Fibroblast of lung (primary cell): ENCODE measurements at regions not wholly inside any gene's neighbourhood (a gene's known extent, or its start where the extent isn't known, plus 50 kb on each side); places are given as distances from the start of the nearest gene placed in this dataset.

Source experiments
- DNase-seq, 2 donors: peaks; one replicate each; pipeline versions ENCODE4 v3.0.0 to v3.0.0-alpha.2; 2010; ENCODE audit warnings: low read depth in 2 of 2
- H2AFZ ChIP-seq: 2 replicates; pipeline ENCODE4 v1.5.1; 2012; ENCODE audit warnings: low read length, control low read depth, inconsistent platforms
- H3K27ac ChIP-seq: 2 replicates; pipeline ENCODE4 v1.5.1; 2011; ENCODE audit warnings: low read length, control low read depth; ENCODE audit not compliant: insufficient read depth
- H3K27me3 ChIP-seq: 2 replicates; pipeline ENCODE4 v1.5.1; 2011; ENCODE audit warnings: mild to moderate bottlenecking, low read length; ENCODE audit not compliant: control insufficient read depth, insufficient read depth
- H3K36me3 ChIP-seq: 2 replicates; pipeline ENCODE4 v1.5.1; 2011; ENCODE audit warnings: low read length; ENCODE audit not compliant: control insufficient read depth, insufficient read depth
- H3K4me1 ChIP-seq: 2 replicates; pipeline ENCODE4 v1.5.1; 2011; ENCODE audit warnings: low read length; ENCODE audit not compliant: control insufficient read depth, insufficient read depth; ENCODE audit errors: extremely low read depth
- H3K4me2 ChIP-seq: 2 replicates; pipeline ENCODE4 v1.5.1; 2011; ENCODE audit warnings: low read length, control low read depth; ENCODE audit not compliant: insufficient read depth; ENCODE audit errors: extremely low read depth
- H3K4me3 ChIP-seq, 4 experiments: fragments of 200-600 bp in 1 of 4; sonication (generic) in 1 of 4; replicated peaks in 1 of 4; 2 replicates each; pipeline ENCODE4 v1.5.1; 2011 to 2016; ENCODE audit warnings: low read length in 4 of 4, low read depth in 3 of 4, mild to moderate bottlenecking in 3 of 4, control low read depth in 2 of 4, inconsistent platforms in 1 of 4, mixed read lengths in 1 of 4; ENCODE audit not compliant: insufficient read depth in 1 of 4; ENCODE audit errors: control extremely low read depth in 1 of 4
- H3K79me2 ChIP-seq: 2 replicates; pipeline ENCODE4 v1.5.1; 2012; ENCODE audit warnings: mild to moderate bottlenecking, low read length, inconsistent platforms; ENCODE audit not compliant: control insufficient read depth, insufficient read depth
- H3K9ac ChIP-seq: 2 replicates; pipeline ENCODE4 v1.5.1; 2011; ENCODE audit warnings: mild to moderate bottlenecking, low read length, control low read depth; ENCODE audit not compliant: insufficient read depth
- H3K9me3 ChIP-seq: 2 replicates; pipeline ENCODE4 v1.5.1; 2012; ENCODE audit warnings: low read depth, low read length; ENCODE audit not compliant: control insufficient read depth, insufficient read depth
- H4K20me1 ChIP-seq: 2 replicates; pipeline ENCODE4 v1.5.1; 2011; ENCODE audit warnings: low read length; ENCODE audit not compliant: control insufficient read depth, insufficient read depth; ENCODE audit errors: extremely low read depth
- EZH2 ChIP-seq: IDR thresholded peaks from 2 replicates; pipeline ENCODE4 v1.5.1; 2012; ENCODE audit warnings: low read length, control low read depth, mild to moderate bottlenecking; ENCODE audit errors: missing control alignments
- TF ChIP-seq, protein P1 (sequence below), 2 donors: IDR thresholded peaks in 1 of 2; conservative IDR thresholded peaks in 1 of 2; 1 replicate in 1 of 2; 2 replicates in 1 of 2; pipeline ENCODE4 v1.5.1; 2011 to 2012; ENCODE audit warnings: low read length in 2 of 2, control low read depth in 1 of 2, inconsistent platforms in 1 of 2, low read depth in 1 of 2, mild to moderate bottlenecking in 1 of 2

DNA sequence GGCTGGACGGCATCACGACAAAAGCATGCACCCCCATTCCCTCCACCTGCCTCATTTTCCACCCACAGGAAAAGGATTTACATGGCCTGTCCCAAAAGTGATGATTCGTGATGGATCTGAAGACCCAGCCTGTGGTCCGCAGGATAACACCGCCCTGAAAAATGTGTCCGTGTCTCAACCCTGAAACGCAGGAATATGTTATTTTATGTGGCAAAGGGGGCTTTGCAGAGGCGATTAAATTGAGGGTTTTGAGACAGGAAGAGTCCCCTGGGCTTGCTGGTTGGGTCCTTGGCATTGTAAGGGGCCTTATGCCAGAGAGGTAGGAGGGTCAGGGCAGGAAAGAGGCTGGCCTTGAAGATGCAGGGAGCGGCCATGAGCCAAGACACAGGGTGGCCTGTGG, 80.2 kb upstream of the PPP2R2D start:
- no peaks in the 10 kb centered on the region for H4K20me1 ChIP-seq

GRCh38 chr10:131821378-131822012, 79.3 kb upstream of the PPP2R2D start:
- no peaks in the 10 kb centered on the region for H3K9me3 ChIP-seq
- H4K20me1 ChIP-seq: no peaks in the 10 kb centered on the region
- no peak overlapping the region for H3K9ac ChIP-seq
- H3K4me1 ChIP-seq: no peaks in the 10 kb centered on the region
- no peaks in the 10 kb centered on the region for H3K27me3 ChIP-seq
- H3K79me2 ChIP-seq: no peaks in the 10 kb centered on the region
- H2AFZ ChIP-seq: no peak overlapping the region
- H3K27ac ChIP-seq: no peak overlapping the region
- TF ChIP-seq, protein P1, sequence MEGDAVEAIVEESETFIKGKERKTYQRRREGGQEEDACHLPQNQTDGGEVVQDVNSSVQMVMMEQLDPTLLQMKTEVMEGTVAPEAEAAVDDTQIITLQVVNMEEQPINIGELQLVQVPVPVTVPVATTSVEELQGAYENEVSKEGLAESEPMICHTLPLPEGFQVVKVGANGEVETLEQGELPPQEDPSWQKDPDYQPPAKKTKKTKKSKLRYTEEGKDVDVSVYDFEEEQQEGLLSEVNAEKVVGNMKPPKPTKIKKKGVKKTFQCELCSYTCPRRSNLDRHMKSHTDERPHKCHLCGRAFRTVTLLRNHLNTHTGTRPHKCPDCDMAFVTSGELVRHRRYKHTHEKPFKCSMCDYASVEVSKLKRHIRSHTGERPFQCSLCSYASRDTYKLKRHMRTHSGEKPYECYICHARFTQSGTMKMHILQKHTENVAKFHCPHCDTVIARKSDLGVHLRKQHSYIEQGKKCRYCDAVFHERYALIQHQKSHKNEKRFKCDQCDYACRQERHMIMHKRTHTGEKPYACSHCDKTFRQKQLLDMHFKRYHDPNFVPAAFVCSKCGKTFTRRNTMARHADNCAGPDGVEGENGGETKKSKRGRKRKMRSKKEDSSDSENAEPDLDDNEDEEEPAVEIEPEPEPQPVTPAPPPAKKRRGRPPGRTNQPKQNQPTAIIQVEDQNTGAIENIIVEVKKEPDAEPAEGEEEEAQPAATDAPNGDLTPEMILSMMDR (conservative IDR thresholded peaks at IDR 0.05 in 1 of 2, IDR thresholded peaks at IDR 0.05 in 1 of 2; ENCODE audit: low read depth in 1 of 2, low read length in 2 of 2): no peak
- no peak for TF ChIP-seq EZH2
- no peak overlapping the region for H3K4me2 ChIP-seq
- no peak for DNase-seq
- no peak overlapping the region for H3K4me3 ChIP-seq
- no peaks in the 10 kb centered on the region for H3K36me3 ChIP-seq

More for the DNA sequence above, 80.2 kb upstream of the PPP2R2D start:
- Histone ChIP-seq H3K4me2 (no peak overlapping the region), H3K36me3 (no peaks in the 10 kb centered on the region), H3K4me3 (no peak overlapping the region), H3K9me3 (no peaks in the 10 kb centered on the region), H3K27ac (no peak overlapping the region), H2AFZ (no peak overlapping the region), H3K79me2 (no peaks in the 10 kb centered on the region), H3K4me1 (no peaks in the 10 kb centered on the region), H3K27me3 (no peaks in the 10 kb centered on the region), H3K9ac (no peak overlapping the region)
- TF ChIP-seq EZH2: no peak
- TF ChIP-seq, protein P1 (conservative IDR thresholded peaks at IDR 0.05 in 1 of 2, IDR thresholded peaks at IDR 0.05 in 1 of 2; ENCODE audit: low read depth in 1 of 2, low read length in 2 of 2): no peak
- DNase-seq: no peak

GRCh38 chr10:131822013-131822691, 78.7 kb upstream of the PPP2R2D start:
- Histone ChIP-seq H3K4me3 (no peak overlapping the region), H3K9ac (no peak overlapping the region), H3K27me3 (no peaks in the 10 kb centered on the region), H3K9me3 (no peaks in the 10 kb centered on the region), H2AFZ (no peak overlapping the region), H4K20me1 (no peaks in the 10 kb centered on the region), H3K36me3 (no peaks in the 10 kb centered on the region), H3K27ac (no peak overlapping the region), H3K4me2 (no peak overlapping the region), H3K79me2 (no peaks in the 10 kb centered on the region), H3K4me1 (no peaks in the 10 kb centered on the region)
- no peak for TF ChIP-seq EZH2
- TF ChIP-seq, protein P1 (conservative IDR thresholded peaks at IDR 0.05 in 1 of 2, IDR thresholded peaks at IDR 0.05 in 1 of 2; ENCODE audit: low read depth in 1 of 2, low read length in 2 of 2): no peak
- DNase-seq: no peak
